IPS-18c (cell line): ENCODE measurements at regions not wholly inside any gene's neighbourhood (a gene's known extent, or its start where the extent isn't known, plus 50 kb on each side); places are given as distances from the start of the nearest gene placed in this dataset.
"Not testable (repeated sequence)": the region's sequence is repeated elsewhere in the genome, so short reads cannot be mapped to it uniquely, and the experiment has no call there.

Experiments used
- H3K4me3 ChIP-seq: 2 replicates; pipeline ENCODE4 v1.7.0; 2013; ENCODE audit warnings: low read depth, mild to moderate bottlenecking, low read length, moderate library complexity; ENCODE audit not compliant: insufficient read depth
- H3K9me3 ChIP-seq: one replicate; pipeline ENCODE4 v1.6.1; 2013; ENCODE audit warnings: mild to moderate bottlenecking, low read length, moderate library complexity; ENCODE audit not compliant: control insufficient read depth, insufficient read depth

DNA sequence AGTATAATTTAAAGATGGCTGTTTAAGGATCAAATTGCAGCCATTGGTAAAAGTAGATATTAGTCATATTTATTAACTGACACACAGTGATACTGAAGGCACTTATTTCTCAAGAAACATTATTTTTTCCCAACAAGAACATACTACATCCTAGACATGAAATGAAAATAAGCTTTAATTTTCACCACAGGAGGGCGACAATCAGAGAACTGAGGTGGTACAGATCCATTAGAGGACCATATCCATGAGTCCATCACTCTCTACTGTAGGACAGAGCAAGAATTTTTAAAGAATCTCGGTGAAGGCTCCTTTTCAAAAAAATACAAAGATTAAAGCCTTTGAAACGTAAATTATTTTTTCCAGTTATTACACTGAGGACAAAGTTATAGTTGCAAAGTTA lies 2897.0 kb upstream of the OR11H1 start:
- not testable (repeated sequence) for H3K4me3 ChIP-seq
- peaks cover 21% of the 10 kb centered on the region for H3K9me3 ChIP-seq

DNA sequence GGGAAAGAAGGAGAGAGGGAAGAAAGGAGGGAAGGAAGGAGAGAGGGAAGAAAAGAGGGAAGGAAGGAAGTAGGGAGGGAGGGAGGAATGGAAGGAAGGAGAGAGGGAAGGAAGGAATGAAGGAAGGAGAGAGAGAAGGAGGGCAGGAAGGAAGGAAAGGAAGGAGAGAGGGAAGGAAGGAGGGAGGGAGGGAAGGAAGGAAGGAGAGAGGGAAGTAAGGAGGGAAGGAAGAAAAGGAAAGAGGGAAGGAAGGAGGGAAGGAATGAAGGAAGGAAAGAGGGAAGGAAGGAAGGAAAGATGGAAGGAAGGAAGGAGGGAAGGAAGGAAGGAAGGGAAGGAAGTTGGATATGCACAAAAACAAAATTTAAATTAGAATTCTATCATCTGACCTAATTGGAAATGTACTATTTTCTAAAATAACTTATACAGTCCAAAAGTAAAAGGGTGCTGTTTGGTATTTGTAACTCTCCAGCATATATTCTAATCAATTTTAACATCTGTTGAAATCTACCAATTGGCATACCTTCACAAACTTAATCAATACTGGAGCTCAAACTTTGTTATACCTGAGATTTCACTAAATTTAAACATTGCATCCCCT lies 2890.3 kb upstream of the OR11H1 start:
- H3K4me3 ChIP-seq, H3K9me3 ChIP-seq: not testable (repeated sequence)

GRCh38 chr22:12638319-12638718 lies 2889.7 kb upstream of the OR11H1 start:
- H3K4me3 ChIP-seq, H3K9me3 ChIP-seq: not testable (repeated sequence)
